Ishikawa (cell line): ENCODE measurements at regions not wholly inside any gene's neighbourhood (a gene's known extent, or its start where the extent isn't known, plus 50 kb on each side); places are given as distances from the start of the nearest gene placed in this dataset.

ENCODE experiments used
- EP300 ChIP-seq: IDR thresholded peaks from 2 replicates; pipeline ENCODE4 v1.6.1; 2012; ENCODE audit warnings: borderline replicate concordance
- TAF1 ChIP-seq: IDR thresholded peaks from 2 replicates; pipeline ENCODE4 v1.6.1; 2012; ENCODE audit warnings: low read depth, mild to moderate bottlenecking
- TCF12 ChIP-seq: IDR thresholded peaks from 2 replicates; pipeline ENCODE4 v1.6.1; 2012; ENCODE audit warnings: low read depth
- TEAD4 ChIP-seq: IDR thresholded peaks from 2 replicates; pipeline ENCODE4 v1.6.1; 2012
- YY1 ChIP-seq: IDR thresholded peaks from 2 replicates; pipeline ENCODE4 v1.6.1; 2012; ENCODE audit warnings: low read depth
- ZBTB7A ChIP-seq: IDR thresholded peaks from 2 replicates; pipeline ENCODE4 v1.6.1; 2012; ENCODE audit warnings: low read depth

DNA sequence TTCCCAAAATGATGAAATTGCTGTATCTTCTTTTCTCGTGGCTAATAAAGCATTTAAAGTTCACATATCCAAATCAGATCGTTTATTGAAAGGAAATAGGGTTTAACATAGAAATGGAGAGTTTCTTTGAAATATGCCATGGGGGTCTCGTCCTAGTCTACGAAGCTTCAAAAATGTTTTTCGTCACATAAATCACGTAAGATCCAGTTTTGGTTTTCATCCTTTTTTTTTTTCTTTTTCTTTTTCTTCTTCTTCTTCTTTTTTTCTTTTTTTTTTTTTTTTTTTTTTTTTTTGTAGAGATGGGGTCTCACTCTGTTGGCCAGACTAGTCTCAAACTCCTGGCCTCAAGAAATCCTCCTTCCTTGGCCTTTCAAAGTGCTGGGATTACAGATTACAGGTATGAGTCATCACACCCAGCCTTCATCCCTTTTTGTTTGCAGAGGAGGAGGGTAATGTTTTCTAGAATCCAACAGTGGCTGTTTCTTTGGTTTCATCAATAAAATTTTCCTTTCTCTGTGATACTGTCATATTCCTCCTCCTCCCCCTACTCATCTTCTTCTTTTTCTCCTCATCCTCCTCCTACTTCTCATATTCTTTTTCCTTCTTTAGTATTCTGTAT lies 94.7 kb upstream of the LOC128125822 start:
- TF ChIP-seq TEAD4 = no peak
- no peak for TF ChIP-seq ZBTB7A
- no peak for TF ChIP-seq TAF1
- TF ChIP-seq TCF12 = no peak
- TF ChIP-seq YY1 = no peak
- TF ChIP-seq EP300 = no peak
